Epithelial cell of proximal tubule (primary cell): ENCODE measurements at regions not wholly inside any gene's neighbourhood (a gene's known extent, or its start where the extent isn't known, plus 50 kb on each side); places are given as distances from the start of the nearest gene placed in this dataset.

ENCODE experiments used
- DNase-seq: peaks from one replicate; pipeline ENCODE4 v3.0.0-alpha.2; 2011; ENCODE audit warnings: low read depth
- H3K4me3 ChIP-seq: 2 replicates; pipeline ENCODE4 v1.5.1; 2011; ENCODE audit warnings: low read depth, mild to moderate bottlenecking, low read length
- CTCF ChIP-seq: conservative IDR thresholded peaks from 2 replicates; pipeline ENCODE4 v1.5.1; 2012; ENCODE audit warnings: low read depth, mild to moderate bottlenecking, low read length

- no peak for TF ChIP-seq CTCF
- DNase-seq, result no peak
Measured at GRCh38 chr6:167474171-167474570, 149.3 kb downstream of the TTLL2 start.

GRCh38 chr6:167474725-167475124 lies 149.8 kb downstream of the TTLL2 start:
- no peak for DNase-seq
- H3K4me3 ChIP-seq, result no peak overlapping the region
- peak; percentile 16 for TF ChIP-seq CTCF

More at GRCh38 chr6:167474171-167474570, 149.3 kb downstream of the TTLL2 start:
- no peak overlapping the region for H3K4me3 ChIP-seq

- DNase-seq, result no peak
- H3K4me3 ChIP-seq, result no peak overlapping the region
- no peak for TF ChIP-seq CTCF
Measured at GRCh38 chr6:167475947-167476346, 151.1 kb downstream of the TTLL2 start.

GRCh38 chr6:167476844-167477595 lies 152.1 kb downstream of the TTLL2 start:
- no peak for TF ChIP-seq CTCF
- no peak for DNase-seq
- no peak overlapping the region for H3K4me3 ChIP-seq

GRCh38 chr6:167477688-167478087 lies 152.8 kb downstream of the TTLL2 start:
- TF ChIP-seq CTCF, result no peak
- no peak for DNase-seq
- no peak overlapping the region for H3K4me3 ChIP-seq

- no peak for DNase-seq
- TF ChIP-seq CTCF, result no peak
- H3K4me3 ChIP-seq, result no peak overlapping the region
Measured at GRCh38 chr6:167479301-167479700, 154.4 kb downstream of the TTLL2 start.
